Heart left ventricle (tissue), 13 donors: ENCODE measurements at regions not wholly inside any gene's neighbourhood (a gene's known extent, or its start where the extent isn't known, plus 50 kb on each side); places are given as distances from the start of the nearest gene placed in this dataset.

Experiments used
- POLR2A ChIP-seq, 2 donors: fragments of 450-650 bp; IDR thresholded peaks; one replicate each; pipeline ENCODE4 v1.6.1; 2017; ENCODE audit warnings: antibody characterized with exemption in 2 of 2, mild to moderate bottlenecking in 2 of 2, moderate library complexity in 2 of 2
- TF ChIP-seq, protein P1 (sequence below), 12 donors: fragments of 200-600 bp; sonication (generic) in 4 of 12; IDR thresholded peaks; one replicate each; pipeline versions ENCODE4 v1.5.0 to v1.8.0; 2018 to 2022; ENCODE audit warnings: antibody characterized with exemption in 12 of 12, mild to moderate bottlenecking in 5 of 12
- donor health status: ischemic (EF 13 %, LVEDD 7.1; RV severe dilation, severe dysfunction).
- donor health status: DM: no; HTN: yes; CAD: no.
- donor health status: DM: no; HTN: no; CAD: no.
- donor health status: ischemic (EF 25% LVEDD 6.9; RV normal size, moderate dysfunction).
- donor health status: ischemic (EF 25% LVEDD 5.7; RV mildly dilated, moderate dysfunction).
- donor health status: ischemic (EF 35%, LVEDD 5.7; RV mildly dilated, moderate dysfunction).
- donor health status: nonischemic (EF 11% LVEDD 7.7; RV severe dilation, severe dysfunction).
- donor health status: DM: yes; HTN: yes; CAD: no.
- donor health status: PGD.
- donor health status: ischemic (EF 29% LVEDD 5.4; RV normal size, mild dysfunction).
- donor health status: nonischemic (EF 23%, LVEDD 6.1; RV moderate dilation, normal function).

DNA sequence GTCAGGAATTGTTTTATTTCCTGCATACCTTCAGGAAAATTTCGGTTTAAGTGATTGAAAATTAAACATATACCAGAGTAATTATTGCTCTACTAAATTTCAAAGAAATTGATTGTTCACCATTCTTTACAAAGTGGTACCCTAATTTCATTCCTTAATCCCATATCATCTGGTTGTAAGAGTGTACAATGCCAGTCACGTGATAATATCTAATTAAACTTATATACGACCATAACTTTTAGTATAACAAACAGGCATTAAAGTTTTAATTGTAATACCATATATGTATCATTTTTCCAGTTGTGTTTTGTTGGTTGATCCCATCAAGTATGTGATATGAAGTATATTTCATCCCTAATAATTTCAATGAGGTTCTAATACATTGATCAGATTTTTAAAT is 74.8 kb upstream of the PLSCR5 start:
- TF ChIP-seq, protein P1, sequence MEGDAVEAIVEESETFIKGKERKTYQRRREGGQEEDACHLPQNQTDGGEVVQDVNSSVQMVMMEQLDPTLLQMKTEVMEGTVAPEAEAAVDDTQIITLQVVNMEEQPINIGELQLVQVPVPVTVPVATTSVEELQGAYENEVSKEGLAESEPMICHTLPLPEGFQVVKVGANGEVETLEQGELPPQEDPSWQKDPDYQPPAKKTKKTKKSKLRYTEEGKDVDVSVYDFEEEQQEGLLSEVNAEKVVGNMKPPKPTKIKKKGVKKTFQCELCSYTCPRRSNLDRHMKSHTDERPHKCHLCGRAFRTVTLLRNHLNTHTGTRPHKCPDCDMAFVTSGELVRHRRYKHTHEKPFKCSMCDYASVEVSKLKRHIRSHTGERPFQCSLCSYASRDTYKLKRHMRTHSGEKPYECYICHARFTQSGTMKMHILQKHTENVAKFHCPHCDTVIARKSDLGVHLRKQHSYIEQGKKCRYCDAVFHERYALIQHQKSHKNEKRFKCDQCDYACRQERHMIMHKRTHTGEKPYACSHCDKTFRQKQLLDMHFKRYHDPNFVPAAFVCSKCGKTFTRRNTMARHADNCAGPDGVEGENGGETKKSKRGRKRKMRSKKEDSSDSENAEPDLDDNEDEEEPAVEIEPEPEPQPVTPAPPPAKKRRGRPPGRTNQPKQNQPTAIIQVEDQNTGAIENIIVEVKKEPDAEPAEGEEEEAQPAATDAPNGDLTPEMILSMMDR (IDR thresholded peaks at IDR 0.05), result no peak
- no peak for TF ChIP-seq POLR2A (IDR thresholded peaks at IDR 0.05)
